Esophagus squamous epithelium (tissue), 5 donors: ENCODE measurements at regions not wholly inside any gene's neighbourhood (a gene's known extent, or its start where the extent isn't known, plus 50 kb on each side); places are given as distances from the start of the nearest gene placed in this dataset.

ENCODE experiments used
- DNase-seq: peaks from one replicate; lab custom pipeline; 2025; lab: John Stamatoyannopoulos, UW
- H3K27ac ChIP-seq, 4 donors: fragments of 200-600 bp; sonication (generic); one replicate each; pipeline ENCODE4 v1.5.1; 2016 to 2019; ENCODE audit warnings: mild to moderate bottlenecking in 1 of 4
- H3K27me3 ChIP-seq, 4 donors: fragments of 200-600 bp; sonication (generic); 1 replicate in 3 of 4; 2 replicates in 1 of 4; pipeline versions ENCODE4 v1.5.1 to v1.6.0; 2017 to 2021; ENCODE audit warnings: antibody characterized with exemption in 1 of 4
- H3K36me3 ChIP-seq, 3 donors: fragments of 200-600 bp; sonication (generic); one replicate each; pipeline ENCODE4 v1.5.1; 2016 to 2019
- H3K4me1 ChIP-seq, 3 donors: fragments of 200-600 bp; sonication (generic); one replicate each; pipeline ENCODE4 v1.5.1; 2017 to 2019
- H3K4me3 ChIP-seq, 4 donors: fragments of 200-600 bp; sonication (generic); 1 replicate in 3 of 4; 2 replicates in 1 of 4; pipeline ENCODE4 v1.5.1; 2016 to 2019; ENCODE audit warnings: mild to moderate bottlenecking in 2 of 4, moderate library complexity in 1 of 4
- H3K9me3 ChIP-seq, 3 donors: fragments of 200-600 bp; sonication (generic); one replicate each; pipeline ENCODE4 v1.5.1; 2016 to 2019
- POLR2A ChIP-seq, 4 donors: fragments of 450-650 bp; IDR thresholded peaks; one replicate each; pipeline ENCODE4 v1.6.1; 2017; ENCODE audit warnings: antibody characterized with exemption in 4 of 4, mild to moderate bottlenecking in 4 of 4, moderate library complexity in 3 of 4
- WGBS, 2 donors: methylation state at CpG; one replicate each; pipeline ENCODE4 v1.1.5; 2018; 5-methylcytosine and 5-hydroxymethylcytosine counted together
- intact Hi-C: fragments of 100-400 bp; cut with DNase I; formaldehyde crosslinking; loops from one replicate; pipeline ENCODE4 v1.15.0; 2022
- TF ChIP-seq, protein P1 (sequence below), 6 experiments: fragments of 450-650 bp in 4 of 6; fragments of 200-600 bp in 2 of 6; sonication (generic) in 2 of 6; IDR thresholded peaks; one replicate each; pipeline ENCODE4 v1.5.1; 2016 to 2019; ENCODE audit warnings: antibody characterized with exemption in 6 of 6, mild to moderate bottlenecking in 4 of 6, moderate library complexity in 4 of 6
- donor health status: DM: yes; HTN: yes; CAD: no.

DNA sequence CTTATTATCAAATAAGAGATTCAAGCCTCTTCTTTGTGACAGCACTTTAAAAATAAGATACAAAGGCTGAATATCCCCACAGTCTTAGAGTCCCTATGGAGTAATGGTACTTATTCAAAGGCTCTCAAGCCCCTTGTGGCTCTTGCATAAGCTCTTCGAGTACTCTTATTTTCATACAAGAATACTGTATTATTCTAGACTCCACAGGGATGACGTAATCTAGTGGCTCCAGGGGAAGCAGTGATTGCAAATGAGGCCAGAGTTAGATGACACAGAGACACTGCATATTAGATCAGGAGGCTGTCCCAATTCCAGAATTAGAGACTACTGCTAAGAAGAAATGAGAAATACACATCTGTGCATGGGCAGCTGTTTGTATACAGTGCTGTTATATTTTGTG is 1195.9 kb upstream of the MAP3K7 start:
- Histone ChIP-seq H3K9me3 (no peaks in the 10 kb centered on the region), H3K36me3 (no peaks in the 10 kb centered on the region), H3K27me3 (no peaks in the 10 kb centered on the region), H3K27ac (no peak overlapping the region), H3K4me1 (no peaks in the 10 kb centered on the region), H3K4me3 (no peak overlapping the region)
- intact Hi-C loops: no loop called here
- 54 to 58% methylated on average over 2 of the region's 2 CpGs for WGBS, 2 donors
- no peak for DNase-seq
- no peak for TF ChIP-seq POLR2A (IDR thresholded peaks at IDR 0.05)
- TF ChIP-seq, protein P1, sequence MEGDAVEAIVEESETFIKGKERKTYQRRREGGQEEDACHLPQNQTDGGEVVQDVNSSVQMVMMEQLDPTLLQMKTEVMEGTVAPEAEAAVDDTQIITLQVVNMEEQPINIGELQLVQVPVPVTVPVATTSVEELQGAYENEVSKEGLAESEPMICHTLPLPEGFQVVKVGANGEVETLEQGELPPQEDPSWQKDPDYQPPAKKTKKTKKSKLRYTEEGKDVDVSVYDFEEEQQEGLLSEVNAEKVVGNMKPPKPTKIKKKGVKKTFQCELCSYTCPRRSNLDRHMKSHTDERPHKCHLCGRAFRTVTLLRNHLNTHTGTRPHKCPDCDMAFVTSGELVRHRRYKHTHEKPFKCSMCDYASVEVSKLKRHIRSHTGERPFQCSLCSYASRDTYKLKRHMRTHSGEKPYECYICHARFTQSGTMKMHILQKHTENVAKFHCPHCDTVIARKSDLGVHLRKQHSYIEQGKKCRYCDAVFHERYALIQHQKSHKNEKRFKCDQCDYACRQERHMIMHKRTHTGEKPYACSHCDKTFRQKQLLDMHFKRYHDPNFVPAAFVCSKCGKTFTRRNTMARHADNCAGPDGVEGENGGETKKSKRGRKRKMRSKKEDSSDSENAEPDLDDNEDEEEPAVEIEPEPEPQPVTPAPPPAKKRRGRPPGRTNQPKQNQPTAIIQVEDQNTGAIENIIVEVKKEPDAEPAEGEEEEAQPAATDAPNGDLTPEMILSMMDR (IDR thresholded peaks at IDR 0.05): no peak

DNA sequence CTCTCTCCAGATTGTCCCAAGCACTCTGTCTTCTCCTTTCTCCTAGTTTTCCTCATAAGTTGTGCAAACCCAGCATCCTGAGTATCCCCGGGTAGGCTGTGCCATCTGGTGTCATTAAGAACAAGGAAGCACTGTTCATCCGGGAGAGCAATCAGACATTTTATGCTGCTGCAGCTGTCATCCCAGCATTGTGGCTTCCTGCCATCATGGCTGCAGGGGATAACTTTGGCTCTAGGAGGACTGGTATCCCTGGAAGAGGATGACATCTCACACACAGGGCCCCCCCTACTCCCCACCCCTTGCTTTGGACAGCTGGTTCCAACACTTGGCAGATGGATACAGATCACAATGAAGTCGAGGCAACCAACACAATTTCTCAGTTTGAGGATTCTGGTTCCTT is 1195.1 kb upstream of the MAP3K7 start:
- WGBS, 2 donors: 52 to 57% methylated on average over 3 of the region's 3 CpGs

DNA sequence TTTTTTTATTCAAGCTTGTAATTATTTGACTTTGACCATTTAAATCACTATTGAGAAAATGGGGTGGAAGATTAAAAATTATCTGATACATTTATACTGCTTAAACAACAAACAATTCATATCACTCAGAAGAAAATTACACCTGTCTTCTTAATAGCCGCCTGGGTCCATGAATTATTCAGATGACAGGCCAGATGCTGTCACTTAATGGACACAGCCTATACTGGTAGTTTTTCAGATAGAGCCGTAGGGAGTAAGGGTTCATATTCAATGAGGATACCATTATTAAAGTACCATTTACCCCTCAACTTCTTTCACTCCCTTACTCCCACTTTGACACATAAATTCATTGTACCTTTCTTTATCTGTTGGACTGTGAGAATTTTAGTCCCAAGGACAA is 1193.4 kb upstream of the MAP3K7 start:
- no peaks in the 10 kb centered on the region for H3K9me3 ChIP-seq
- no peak overlapping the region for H3K27ac ChIP-seq
- no peak for TF ChIP-seq POLR2A (IDR thresholded peaks at IDR 0.05)
- TF ChIP-seq, protein P1 (IDR thresholded peaks at IDR 0.05): no peak
- intact Hi-C loops: no loop called here
- DNase-seq: no peak
- no peaks in the 10 kb centered on the region for H3K36me3 ChIP-seq
- 83 to 92% methylated on average over 2 of the region's 2 CpGs for whole genome bisulfite sequencing, 2 donors
- no peaks in the 10 kb centered on the region for H3K27me3 ChIP-seq
- H3K4me1 ChIP-seq: no peaks in the 10 kb centered on the region
- H3K4me3 ChIP-seq: no peak overlapping the region

More for the DNA sequence above, 1195.1 kb upstream of the MAP3K7 start:
- no peaks in the 10 kb centered on the region for H3K4me1 ChIP-seq
- no peak overlapping the region for H3K27ac ChIP-seq
- no peaks in the 10 kb centered on the region for H3K36me3 ChIP-seq
- no peak for DNase-seq
- no peak overlapping the region for H3K4me3 ChIP-seq
- TF ChIP-seq, protein P1 (IDR thresholded peaks at IDR 0.05): no peak
- no peak for TF ChIP-seq POLR2A (IDR thresholded peaks at IDR 0.05)
- no peaks in the 10 kb centered on the region for H3K27me3 ChIP-seq
- H3K9me3 ChIP-seq: no peaks in the 10 kb centered on the region
- intact Hi-C loops: no loop called here

DNA sequence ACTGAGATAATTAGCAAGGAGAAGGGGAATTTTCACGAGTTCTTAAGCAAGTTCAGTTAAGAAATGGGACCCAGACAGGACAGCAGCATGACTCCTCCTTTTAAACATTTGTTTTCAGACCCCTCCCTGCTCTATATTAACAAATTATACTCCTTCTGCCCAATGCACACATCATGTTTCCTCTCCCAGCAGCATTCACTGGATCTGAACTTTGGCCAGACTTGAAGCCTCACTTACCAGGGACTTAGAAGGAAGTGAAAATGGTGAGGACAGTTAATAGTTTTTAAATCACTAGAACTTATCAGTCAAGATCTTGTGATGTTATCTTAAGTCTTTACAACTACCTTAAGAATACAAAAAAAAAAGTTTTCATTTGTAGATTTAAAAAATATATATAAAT is 1174.7 kb upstream of the MAP3K7 start:
- Histone ChIP-seq H3K36me3 (no peaks in the 10 kb centered on the region), H3K27ac (no peak overlapping the region), H3K9me3 (no peaks in the 10 kb centered on the region), H3K27me3 (no peaks in the 10 kb centered on the region), H3K4me1 (no peaks in the 10 kb centered on the region), H3K4me3 (no peak overlapping the region)
- no peak for DNase-seq
- WGBS, 2 donors: 32 to 42% methylated on average over 1 of the region's 1 CpG
- intact Hi-C loops: no loop called here
- TF ChIP-seq POLR2A (IDR thresholded peaks at IDR 0.05): no peak
- TF ChIP-seq, protein P1 (IDR thresholded peaks at IDR 0.05): no peak

DNA sequence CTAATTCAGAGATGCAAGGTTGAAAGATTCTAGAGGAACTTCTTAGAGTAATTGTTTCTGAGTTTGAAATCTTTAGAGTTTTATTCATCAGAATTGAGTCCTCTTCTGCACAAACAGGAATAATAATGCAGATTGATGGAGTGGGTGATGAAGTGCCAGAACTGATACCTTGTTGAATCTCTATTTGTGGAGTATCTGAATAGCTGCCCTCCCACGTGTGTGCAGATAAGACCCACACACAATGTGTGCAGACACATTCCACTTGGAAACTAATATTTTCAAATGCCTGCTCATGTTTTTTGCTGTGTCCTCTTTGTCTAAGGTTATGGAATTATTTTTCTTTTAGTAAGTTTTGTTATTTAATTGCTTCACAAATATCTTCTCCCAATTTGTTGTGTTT is 1167.8 kb upstream of the MAP3K7 start:
- H3K4me3 ChIP-seq: no peak overlapping the region
- no peaks in the 10 kb centered on the region for H3K9me3 ChIP-seq
- DNase-seq: no peak
- TF ChIP-seq POLR2A (IDR thresholded peaks at IDR 0.05): no peak
- TF ChIP-seq, protein P1 (IDR thresholded peaks at IDR 0.05): no peak
- no peak overlapping the region for H3K27ac ChIP-seq
- 40 to 53% methylated on average over 1 of the region's 1 CpG for WGBS, 2 donors
- no peaks in the 10 kb centered on the region for H3K36me3 ChIP-seq
- H3K27me3 ChIP-seq: no peaks in the 10 kb centered on the region
- no peaks in the 10 kb centered on the region for H3K4me1 ChIP-seq
- intact Hi-C loops: no loop called here
